ENCODE measurements at regions not wholly inside any gene's neighbourhood (a gene's known extent, or its start where the extent isn't known, plus 50 kb on each side); places are given as distances from the start of the nearest gene placed in this dataset.

- TF ChIP-seq CTCF (conservative IDR thresholded peaks at IDR 0.05; ENCODE audit: low read depth, low read length) (no peak), USF2 (IDR thresholded peaks at IDR 0.05; ENCODE audit: low read depth, low read length) (no peak), MXI1 (IDR thresholded peaks at IDR 0.05; ENCODE audit: borderline replicate concordance, low read depth, low read length) (no peak), POLR2A (IDR thresholded peaks at IDR 0.05; ENCODE audit: low read depth, low read length) (no peak), MAFK (IDR thresholded peaks at IDR 0.05; ENCODE audit: low read depth, low read length) (no peak), CEBPB (IDR thresholded peaks at IDR 0.05; ENCODE audit: low read depth, low read length) (no peak), BHLHE40 (IDR thresholded peaks at IDR 0.05; ENCODE audit: low read depth, low read length) (no peak), SMC3 (IDR thresholded peaks at IDR 0.05; ENCODE audit: low read depth, low read length) (no peak), RFX5 (IDR thresholded peaks at IDR 0.05; ENCODE audit: low read depth, low read length) (no peak), RCOR1 (IDR thresholded peaks at IDR 0.05; ENCODE audit: insufficient replicate concordance, low read length) (no peak), ELK1 (IDR thresholded peaks at IDR 0.05; ENCODE audit: borderline replicate concordance, low read depth, low read length) (no peak), MAZ (IDR thresholded peaks at IDR 0.05; ENCODE audit: borderline replicate concordance, low read depth, low read length) (no peak), RAD21 (IDR thresholded peaks at IDR 0.05; ENCODE audit: low read length) (no peak)
Measured at GRCh38 chr6:163941624-163941976, 527.1 kb downstream of the QKI start.

Measured in IMR-90 (cell line).